PC-9 (cell line): ENCODE measurements at regions not wholly inside any gene's neighbourhood (a gene's known extent, or its start where the extent isn't known, plus 50 kb on each side); places are given as distances from the start of the nearest gene placed in this dataset.
A peak's percentile ranks its signal among the peaks of the same experiment; 100 is the strongest.

Experiments used
- BruUV-seq: library from RNA; stranded (reverse); fragments of 400-500 nt; replicated peaks from 2 replicates; lab custom pipeline; 2021; lab: Mats Ljungman, UMichigan
- CTCF ChIA-PET: fragments of 300-600 bp; sonication (Branson Sonifier 250); formaldehyde crosslinking; loops from one replicate; lab custom pipeline; 2022; ENCODE audit warnings: antibody characterized with exemption; lab: Charles Lee
- POLR2A ChIA-PET: fragments of 300-600 bp; sonication (Branson Sonifier 250); formaldehyde crosslinking; loops from one replicate; lab custom pipeline; 2022; ENCODE audit warnings: antibody characterized with exemption; ENCODE audit not compliant: unreplicated experiment; lab: Charles Lee
- DNase-seq, 2 experiments: peaks; one replicate each; pipeline versions ENCODE4 v3.0.0 to v3.0.0-alpha.2; 2015 to 2022; ENCODE audit warnings: mixed read lengths in 1 of 2
- H2AFZ ChIP-seq: fragments of 200-600 bp; sonication (generic); 2 replicates; pipeline ENCODE4 v1.8.1; 2017; ENCODE audit warnings: antibody characterized with exemption
- H3F3A ChIP-seq: fragments of 200-600 bp; sonication (generic); 2 replicates; pipeline ENCODE4 v1.8.1; 2017; ENCODE audit warnings: antibody characterized with exemption, mild to moderate bottlenecking, low read depth; ENCODE audit not compliant: insufficient read depth
- H3K27ac ChIP-seq: fragments of 200-600 bp; sonication (generic); 2 replicates; pipeline ENCODE4 v1.6.1; 2016; ENCODE audit warnings: mixed run types
- H3K27me3 ChIP-seq: fragments of 200-600 bp; sonication (generic); 2 replicates; pipeline ENCODE4 v1.6.1; 2016; ENCODE audit warnings: low read depth, mixed run types; ENCODE audit not compliant: insufficient read depth
- H3K36me3 ChIP-seq: fragments of 200-600 bp; sonication (generic); 2 replicates; pipeline ENCODE4 v1.6.1; 2016; ENCODE audit warnings: low read depth, mixed run types
- H3K4me1 ChIP-seq: fragments of 200-600 bp; sonication (generic); replicated peaks from 2 replicates; pipeline ENCODE4 v1.6.1; 2016; ENCODE audit warnings: mixed run types; ENCODE audit not compliant: insufficient read depth
- H3K4me2 ChIP-seq: fragments of 200-600 bp; sonication (generic); 2 replicates; pipeline ENCODE4 v1.6.1; 2017; ENCODE audit warnings: mixed run types
- H3K4me3 ChIP-seq: fragments of 200-600 bp; sonication (generic); 2 replicates; pipeline ENCODE4 v1.6.1; 2016; ENCODE audit warnings: mixed run types
- H3K79me2 ChIP-seq: fragments of 200-600 bp; sonication (generic); 2 replicates; pipeline ENCODE4 v1.6.1; 2017; ENCODE audit warnings: low read depth, mixed run types
- H3K9me2 ChIP-seq: fragments of 200-600 bp; sonication (generic); 2 replicates; pipeline ENCODE4 v1.8.1; 2017; ENCODE audit warnings: mild to moderate bottlenecking; ENCODE audit not compliant: insufficient read depth
- H3K9me3 ChIP-seq: fragments of 200-600 bp; sonication (generic); 2 replicates; pipeline ENCODE4 v1.8.1; 2016; ENCODE audit warnings: low read depth; ENCODE audit not compliant: insufficient read depth
- H4K20me1 ChIP-seq: fragments of 200-600 bp; sonication (generic); 2 replicates; pipeline ENCODE4 v1.8.1; 2017; ENCODE audit not compliant: insufficient read depth
- EZH2 ChIP-seq: fragments of 200-600 bp; sonication (generic); IDR thresholded peaks from 2 replicates; pipeline ENCODE4 v1.8.0; 2017; ENCODE audit warnings: antibody characterized with exemption, low read depth
- intact Hi-C: fragments of 100-400 bp; cut with micrococcal nuclease; formaldehyde crosslinking; loops from one replicate; pipeline ENCODE4 v1.10.0; 2022; ENCODE audit not compliant: unreplicated experiment
- TF ChIP-seq, protein P1 (sequence below): fragments of 200-600 bp; sonication (generic); conservative IDR thresholded peaks from 2 replicates; pipeline ENCODE4 v1.6.1; 2017; ENCODE audit warnings: mixed run types, antibody characterized with exemption, mild to moderate bottlenecking, moderate library complexity

DNA sequence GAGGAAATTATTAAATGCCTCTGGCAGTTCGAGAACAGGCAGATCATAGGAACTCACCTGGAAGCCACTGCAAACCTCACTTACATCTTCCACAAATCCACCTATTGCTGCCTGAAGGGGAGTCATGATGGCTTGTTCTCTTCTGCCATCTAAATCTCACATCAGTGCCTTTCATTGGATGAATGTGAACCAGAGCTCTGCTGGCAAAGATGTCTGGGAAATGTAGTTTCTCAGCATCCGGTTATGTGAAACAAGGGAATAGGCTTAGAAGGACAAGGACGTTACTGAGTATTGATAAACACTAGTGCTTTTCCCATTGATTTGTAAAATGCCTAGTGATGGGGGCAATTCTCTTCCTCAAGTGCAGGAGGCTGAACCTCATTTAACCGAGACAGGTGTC, 483.3 kb downstream of the ARHGEF28 start:
- POLR2A ChIA-PET, result no interaction called here
- TF ChIP-seq, protein P1, sequence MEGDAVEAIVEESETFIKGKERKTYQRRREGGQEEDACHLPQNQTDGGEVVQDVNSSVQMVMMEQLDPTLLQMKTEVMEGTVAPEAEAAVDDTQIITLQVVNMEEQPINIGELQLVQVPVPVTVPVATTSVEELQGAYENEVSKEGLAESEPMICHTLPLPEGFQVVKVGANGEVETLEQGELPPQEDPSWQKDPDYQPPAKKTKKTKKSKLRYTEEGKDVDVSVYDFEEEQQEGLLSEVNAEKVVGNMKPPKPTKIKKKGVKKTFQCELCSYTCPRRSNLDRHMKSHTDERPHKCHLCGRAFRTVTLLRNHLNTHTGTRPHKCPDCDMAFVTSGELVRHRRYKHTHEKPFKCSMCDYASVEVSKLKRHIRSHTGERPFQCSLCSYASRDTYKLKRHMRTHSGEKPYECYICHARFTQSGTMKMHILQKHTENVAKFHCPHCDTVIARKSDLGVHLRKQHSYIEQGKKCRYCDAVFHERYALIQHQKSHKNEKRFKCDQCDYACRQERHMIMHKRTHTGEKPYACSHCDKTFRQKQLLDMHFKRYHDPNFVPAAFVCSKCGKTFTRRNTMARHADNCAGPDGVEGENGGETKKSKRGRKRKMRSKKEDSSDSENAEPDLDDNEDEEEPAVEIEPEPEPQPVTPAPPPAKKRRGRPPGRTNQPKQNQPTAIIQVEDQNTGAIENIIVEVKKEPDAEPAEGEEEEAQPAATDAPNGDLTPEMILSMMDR, result no peak
- TF ChIP-seq EZH2, result no peak
- H4K20me1 ChIP-seq, result no peaks in the 10 kb centered on the region
- H3K4me1 ChIP-seq, result no peaks in the 10 kb centered on the region
- no peaks in the 10 kb centered on the region for H3K27me3 ChIP-seq
- no peak overlapping the region for H3K4me2 ChIP-seq
- no peak overlapping the region for H3K27ac ChIP-seq
- H3K9me2 ChIP-seq, result no peaks in the 10 kb centered on the region
- no peaks in the 10 kb centered on the region for H3F3A ChIP-seq
- H3K36me3 ChIP-seq, result no peaks in the 10 kb centered on the region
- intact Hi-C loops, result no loop called here
- H3K4me3 ChIP-seq, result no peak overlapping the region
- no TSS peak for BruUV-seq
- no peaks in the 10 kb centered on the region for H3K9me3 ChIP-seq
- no peaks in the 10 kb centered on the region for H3K79me2 ChIP-seq
- H2AFZ ChIP-seq, result no peak overlapping the region
- CTCF ChIA-PET, result no interaction called here
- DNase-seq, result no peak

DNA sequence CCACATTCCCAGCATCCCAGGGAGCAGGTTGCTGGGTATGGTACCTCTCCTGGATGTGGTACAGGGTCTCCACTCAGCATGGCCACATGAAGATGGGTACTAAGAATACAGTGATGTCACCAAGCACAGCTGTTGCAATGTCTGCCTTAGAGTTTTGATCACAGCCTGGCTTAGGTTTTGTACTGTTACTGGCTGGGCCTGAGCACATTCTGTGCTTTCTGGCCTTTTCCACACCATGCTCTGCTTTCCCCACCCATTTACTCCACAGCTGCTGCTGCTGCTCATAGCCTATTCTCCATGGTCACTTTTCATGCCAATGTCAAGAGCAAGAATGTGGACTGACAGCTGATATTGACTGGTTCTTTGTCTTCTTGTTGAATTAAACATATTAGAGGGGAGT, 481.9 kb downstream of the ARHGEF28 start:
- Histone ChIP-seq H3K27ac (no peak overlapping the region), H4K20me1 (no peaks in the 10 kb centered on the region), H3K36me3 (no peaks in the 10 kb centered on the region), H3K4me2 (no peak overlapping the region), H3K79me2 (no peaks in the 10 kb centered on the region), H3K9me3 (no peaks in the 10 kb centered on the region), H3K4me3 (no peak overlapping the region), H2AFZ (no peak overlapping the region), H3F3A (no peaks in the 10 kb centered on the region), H3K27me3 (no peaks in the 10 kb centered on the region), H3K4me1 (peaks cover 6% of the 10 kb centered on the region; the same call in 1 of the 2 replicates), H3K9me2 (no peaks in the 10 kb centered on the region)
- ChIA-PET CTCF (no interaction called here), POLR2A (interaction anchor here (0.5 to 0.7 kb wide), 2 partner anchors 73 to 534 kb away, joined by 4 read pairs; no protein-coding TSS in a partner anchor)
- intact Hi-C loops, result no loop called here
- no peak for TF ChIP-seq EZH2
- TF ChIP-seq, protein P1, result no peak
- BruUV-seq, result no TSS peak
- no peak for DNase-seq

DNA sequence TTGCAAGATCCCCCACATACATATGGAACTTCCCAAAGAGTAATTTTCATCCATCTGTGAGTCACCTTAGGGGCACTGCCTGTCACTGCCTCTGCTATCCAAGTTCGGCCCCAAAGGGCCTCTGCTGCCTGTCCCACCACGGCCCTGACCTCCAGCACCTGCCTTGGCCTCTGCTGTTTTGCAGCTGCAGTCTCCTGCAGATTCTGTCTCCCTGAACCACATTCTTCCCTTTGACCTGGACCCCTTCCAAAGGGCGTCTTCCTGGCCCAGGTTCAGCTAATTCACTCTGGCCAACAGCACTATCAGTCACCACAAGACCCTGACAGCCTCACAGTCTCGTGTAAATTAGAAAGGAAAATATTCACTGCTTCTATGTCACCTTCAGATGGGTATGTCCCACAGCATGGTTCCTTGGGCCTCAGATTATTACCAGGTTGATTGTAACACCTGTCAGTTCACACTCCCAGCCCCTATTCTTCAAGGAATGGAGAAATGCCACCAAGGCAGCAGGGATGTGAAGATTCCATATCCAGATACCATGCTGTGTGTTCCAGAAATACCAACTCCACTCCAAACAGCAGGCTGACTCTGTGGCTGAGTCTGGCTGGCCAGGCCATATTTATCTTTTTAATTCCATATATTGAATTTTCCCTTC, 479.3 kb downstream of the ARHGEF28 start:
- intact Hi-C loops, result no loop called here
- Histone ChIP-seq H4K20me1 (no peaks in the 10 kb centered on the region), H3K27ac (no peak overlapping the region), H3K4me2 (no peak overlapping the region), H3K27me3 (no peaks in the 10 kb centered on the region), H3K36me3 (no peaks in the 10 kb centered on the region), H3K79me2 (no peaks in the 10 kb centered on the region), H3F3A (no peaks in the 10 kb centered on the region), H2AFZ (no peak overlapping the region), H3K9me3 (no peaks in the 10 kb centered on the region), H3K4me1 (peaks cover 6% of the 10 kb centered on the region; the same call in 1 of the 2 replicates), H3K4me3 (no peak overlapping the region), H3K9me2 (no peaks in the 10 kb centered on the region)
- no TSS peak for BruUV-seq
- peak in 1 of 2 experiments; percentile 52 for DNase-seq
- no peak for TF ChIP-seq EZH2
- TF ChIP-seq, protein P1, result no peak
- ChIA-PET CTCF (no interaction called here), POLR2A (no interaction called here)
